Glutamatergic neuron (in vitro differentiated cells): ENCODE measurements at regions not wholly inside any gene's neighbourhood (a gene's known extent, or its start where the extent isn't known, plus 50 kb on each side); places are given as distances from the start of the nearest gene placed in this dataset.
"Not testable (repeated sequence)": the region's sequence is repeated elsewhere in the genome, so short reads cannot be mapped to it uniquely, and the experiment has no call there.

Experiments
- DNase-seq: peaks from one replicate; pipeline ENCODE4 v3.0.0; 2022
- H3K27ac Mint-ChIP-seq: one replicate; pipeline ENCODE4 v1.8.0; 2020; ENCODE audit warnings: mild to moderate bottlenecking, mixed read lengths, inconsistent platforms; ENCODE audit not compliant: unreplicated experiment
- H3K27me3 Mint-ChIP-seq: one replicate; pipeline ENCODE4 v1.8.0; 2020; ENCODE audit warnings: mild to moderate bottlenecking, moderate library complexity, mixed read lengths, inconsistent platforms; ENCODE audit not compliant: unreplicated experiment
- H3K36me3 Mint-ChIP-seq: one replicate; pipeline ENCODE4 v1.8.0; 2020; ENCODE audit warnings: mild to moderate bottlenecking, mixed read lengths, inconsistent platforms; ENCODE audit not compliant: unreplicated experiment
- H3K4me1 Mint-ChIP-seq: one replicate; pipeline ENCODE4 v1.8.0; 2020; ENCODE audit warnings: mild to moderate bottlenecking, low read depth, mixed read lengths, inconsistent platforms; ENCODE audit not compliant: unreplicated experiment
- H3K4me3 Mint-ChIP-seq: one replicate; pipeline ENCODE4 v1.8.0; 2020; ENCODE audit warnings: mild to moderate bottlenecking, mixed read lengths, inconsistent platforms; ENCODE audit not compliant: unreplicated experiment
- H3K9me3 Mint-ChIP-seq: one replicate; pipeline ENCODE4 v1.8.0; 2020; ENCODE audit warnings: mild to moderate bottlenecking, moderate library complexity, mixed read lengths, inconsistent platforms; ENCODE audit not compliant: unreplicated experiment
- CTCF ChIP-seq: fragments of 200-600 bp; sonication (generic); IDR thresholded peaks from one replicate; pipeline ENCODE4 v1.5.0; 2021; ENCODE audit not compliant: partially characterized antibody, unreplicated experiment

GRCh38 chr15:29648415-29648814 is 173.9 kb downstream of the TJP1 start:
- H3K9me3 Mint-ChIP-seq, H3K4me3 Mint-ChIP-seq, H3K4me1 Mint-ChIP-seq, H3K27ac Mint-ChIP-seq, DNase-seq, H3K27me3 Mint-ChIP-seq, H3K36me3 Mint-ChIP-seq: not testable (repeated sequence)

GRCh38 chr15:29645841-29646240 is 176.4 kb downstream of the TJP1 start:
- no peak for DNase-seq
- TF ChIP-seq CTCF = no peak
- H3K9me3 Mint-ChIP-seq = no peaks in the 10 kb centered on the region
- H3K27ac Mint-ChIP-seq = no peak overlapping the region
- H3K4me1 Mint-ChIP-seq = no peaks in the 10 kb centered on the region
- no peaks in the 10 kb centered on the region for H3K27me3 Mint-ChIP-seq
- no peaks in the 10 kb centered on the region for H3K36me3 Mint-ChIP-seq
- H3K4me3 Mint-ChIP-seq = no peak overlapping the region

- H3K27ac Mint-ChIP-seq, H3K9me3 Mint-ChIP-seq, H3K4me3 Mint-ChIP-seq: not testable (repeated sequence)
These were observed 177.9 kb downstream of the TJP1 start for GRCh38 chr15:29644361-29644760.

GRCh38 chr15:29638781-29639180 is 183.5 kb downstream of the TJP1 start:
- Mint-ChIP-seq H3K27me3 (no peaks in the 10 kb centered on the region), H3K36me3 (no peaks in the 10 kb centered on the region), H3K4me1 (no peaks in the 10 kb centered on the region), H3K4me3 (no peak overlapping the region), H3K27ac (no peak overlapping the region), H3K9me3 (no peaks in the 10 kb centered on the region)
- DNase-seq = no peak
- TF ChIP-seq CTCF = no peak

More at GRCh38 chr15:29644361-29644760, 177.9 kb downstream of the TJP1 start:
- not testable (repeated sequence) for H3K36me3 Mint-ChIP-seq, H3K4me1 Mint-ChIP-seq, H3K27me3 Mint-ChIP-seq, DNase-seq

GRCh38 chr15:29638011-29638410 is 184.3 kb downstream of the TJP1 start:
- no peak overlapping the region for H3K27ac Mint-ChIP-seq
- H3K4me1 Mint-ChIP-seq = peaks cover 3% of the 10 kb centered on the region
- H3K9me3 Mint-ChIP-seq = no peaks in the 10 kb centered on the region
- no peak for DNase-seq
- H3K36me3 Mint-ChIP-seq = no peaks in the 10 kb centered on the region
- no peak for TF ChIP-seq CTCF
- peaks cover 4% of the 10 kb centered on the region for H3K27me3 Mint-ChIP-seq
- H3K4me3 Mint-ChIP-seq = no peak overlapping the region

- peaks cover 4% of the 10 kb centered on the region for H3K27me3 Mint-ChIP-seq
- no peaks in the 10 kb centered on the region for H3K36me3 Mint-ChIP-seq
- no peaks in the 10 kb centered on the region for H3K9me3 Mint-ChIP-seq
- no peak for DNase-seq
- peaks cover 6% of the 10 kb centered on the region for H3K4me1 Mint-ChIP-seq
- no peak overlapping the region for H3K4me3 Mint-ChIP-seq
- no peak for TF ChIP-seq CTCF
- no peak overlapping the region for H3K27ac Mint-ChIP-seq
These were observed 184.7 kb downstream of the TJP1 start for GRCh38 chr15:29637555-29637954.
